ENCODE measurements at regions not wholly inside any gene's neighbourhood (a gene's known extent, or its start where the extent isn't known, plus 50 kb on each side); places are given as distances from the start of the nearest gene placed in this dataset.

DNA sequence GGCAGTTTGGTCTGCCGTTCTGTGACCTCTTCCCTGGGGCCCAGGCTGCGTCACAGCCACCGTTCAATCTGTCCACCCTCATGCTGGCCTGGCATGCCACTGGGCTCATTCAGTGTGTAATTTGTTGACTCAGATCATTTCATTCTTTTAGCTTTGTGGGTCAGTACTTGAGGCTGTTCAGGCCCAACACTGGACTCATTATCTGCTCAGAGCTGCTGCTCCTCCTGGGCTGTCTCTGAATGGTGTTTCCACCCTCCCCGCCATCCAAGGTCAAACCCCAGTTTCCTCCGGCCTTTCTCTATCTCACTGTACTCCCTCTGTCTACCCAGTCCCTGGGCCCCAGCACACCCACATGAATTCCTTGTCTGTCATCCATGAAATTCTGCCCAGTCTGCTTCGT, 152.4 kb upstream of the NCK2 start:
- DNase-seq = no peak

DNA sequence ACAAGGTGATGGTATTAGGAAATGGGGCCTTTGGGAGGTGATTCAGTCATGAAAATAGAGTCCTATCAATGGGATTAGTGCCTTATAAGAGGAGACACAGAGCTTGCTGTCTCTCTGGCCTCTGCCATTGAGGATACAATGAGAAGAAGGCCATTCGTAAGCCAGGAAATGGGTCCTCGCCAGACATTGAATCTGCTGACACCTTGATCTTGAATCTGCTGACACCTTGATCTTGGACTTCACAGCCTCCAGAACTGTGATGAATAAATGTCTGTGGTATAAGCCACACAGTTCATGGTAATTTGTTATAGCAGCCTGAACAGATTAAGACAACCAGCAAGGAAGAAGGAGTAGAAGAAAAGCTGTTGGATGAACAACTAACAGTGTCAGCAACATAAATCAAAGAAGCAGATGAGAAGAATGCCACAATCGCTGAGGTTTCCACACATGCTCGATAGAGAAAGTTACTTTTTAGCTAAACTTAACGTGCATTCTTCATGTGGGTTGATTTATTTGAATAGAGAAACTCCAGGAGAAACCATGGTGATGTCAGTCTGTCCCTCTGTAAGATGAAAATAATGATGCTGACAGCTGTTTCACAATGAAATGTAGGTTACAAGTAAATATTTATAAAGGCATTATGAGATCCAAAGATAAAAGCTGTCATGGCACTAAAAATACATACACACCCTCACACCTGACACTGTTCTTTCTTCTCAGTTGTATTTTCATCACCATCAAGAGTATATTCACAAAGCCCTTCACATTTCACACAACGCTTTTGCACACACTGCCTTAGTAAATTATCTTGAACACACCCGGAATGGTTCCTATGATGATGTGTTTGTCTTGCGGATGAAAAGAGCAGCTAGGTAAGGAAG, 153.7 kb upstream of the NCK2 start:
- DNase-seq = no peak

DNA sequence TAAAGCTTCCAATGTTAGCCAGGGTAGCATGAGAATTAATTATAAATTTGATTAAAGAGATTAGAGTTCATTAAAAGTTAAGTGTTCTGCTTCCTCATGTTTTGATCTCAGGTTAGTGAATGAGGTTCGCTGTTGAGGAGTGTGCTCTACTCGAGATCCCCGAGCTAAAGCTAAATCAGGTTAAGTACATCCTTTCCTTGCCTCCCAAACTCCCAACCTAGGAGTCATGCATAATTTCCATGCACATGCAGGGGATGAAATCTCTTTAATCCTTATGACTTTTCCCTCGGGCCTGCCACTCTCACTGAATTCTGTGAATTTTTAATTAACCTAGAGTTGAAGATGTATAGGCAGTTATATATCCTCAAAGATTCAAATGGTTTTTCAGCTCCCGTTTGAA, 156.1 kb upstream of the NCK2 start:
- no peak for DNase-seq

DNA sequence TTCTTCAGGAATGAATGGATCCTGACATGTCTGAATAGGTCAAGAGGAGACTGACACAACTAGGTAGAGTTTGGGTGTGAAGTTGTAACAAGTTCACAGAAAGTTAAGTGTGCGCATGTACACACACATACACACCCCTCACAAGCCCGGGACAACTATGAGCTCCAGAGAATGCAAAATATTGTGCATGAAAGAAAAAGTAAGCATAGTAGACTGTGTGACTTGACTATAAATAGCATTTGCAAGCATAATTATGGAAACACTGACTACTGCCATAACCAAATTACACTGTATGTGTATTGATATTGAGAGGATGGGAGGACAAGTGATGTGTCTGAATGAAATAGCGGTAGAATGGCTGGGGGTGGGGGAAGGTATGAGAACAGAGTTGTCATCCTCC, 157.1 kb upstream of the NCK2 start:
- no peak for DNase-seq

DNA sequence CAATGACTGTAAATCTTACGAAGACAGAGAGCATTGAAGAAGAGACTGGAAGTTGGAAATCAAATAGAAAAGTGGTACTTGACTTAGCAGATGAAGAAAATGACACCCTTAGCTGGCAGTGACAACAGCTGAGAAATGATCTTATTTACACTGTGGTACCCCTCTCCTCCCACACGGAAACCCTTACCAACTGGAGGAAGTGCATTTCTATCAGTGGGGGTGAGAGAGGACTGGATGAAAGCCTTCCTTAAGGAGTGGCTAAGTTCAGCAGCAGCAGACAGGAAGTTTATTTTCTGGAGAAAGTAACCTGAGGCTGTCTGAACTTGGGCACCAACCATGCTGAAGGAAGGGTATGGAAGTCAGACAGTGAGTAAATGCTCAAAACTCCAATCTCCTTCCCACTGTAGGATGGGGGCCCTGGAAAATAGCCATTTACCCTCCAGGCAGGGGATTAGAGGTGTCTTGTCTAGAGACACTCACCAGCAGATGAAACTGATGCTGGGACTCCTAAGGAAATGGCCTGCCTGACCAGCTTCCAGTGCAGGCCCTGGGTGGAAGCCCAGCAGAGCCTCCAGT, 160.2 kb upstream of the NCK2 start:
- DNase-seq = no peak

DNA sequence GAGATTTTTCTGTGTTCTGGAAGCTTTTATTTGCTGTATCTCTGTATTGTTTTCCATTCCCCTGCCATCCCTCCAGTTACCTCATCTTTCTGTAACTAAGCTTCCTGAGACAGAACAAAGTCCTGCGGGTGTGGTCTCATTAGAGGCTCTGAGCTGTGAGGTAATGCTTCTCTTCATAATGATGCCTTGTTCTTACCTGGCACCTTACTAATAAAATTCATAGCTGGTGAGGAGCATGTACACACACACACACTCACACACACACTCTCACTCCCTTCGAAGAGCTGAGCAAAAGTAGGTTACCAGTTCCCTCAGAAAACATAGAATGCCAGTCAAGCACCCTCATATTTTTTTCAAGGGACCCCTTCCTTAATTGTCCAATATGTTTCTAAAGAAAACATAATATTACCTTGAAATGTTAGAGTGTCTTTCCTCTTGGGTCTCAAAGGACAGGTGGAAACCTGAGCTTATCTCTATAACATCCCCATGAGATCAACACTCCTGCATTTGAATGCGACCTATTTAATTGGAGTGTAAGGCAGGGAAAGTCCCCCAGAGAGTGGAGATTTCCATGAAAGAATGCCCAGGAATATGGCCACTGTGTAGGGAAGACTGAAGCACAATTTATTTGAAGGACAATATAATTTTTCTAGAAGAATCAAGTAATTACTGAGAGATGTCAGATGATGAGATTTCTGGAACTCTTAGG, 161.6 kb upstream of the NCK2 start:
- DNase-seq = no peak

DNA sequence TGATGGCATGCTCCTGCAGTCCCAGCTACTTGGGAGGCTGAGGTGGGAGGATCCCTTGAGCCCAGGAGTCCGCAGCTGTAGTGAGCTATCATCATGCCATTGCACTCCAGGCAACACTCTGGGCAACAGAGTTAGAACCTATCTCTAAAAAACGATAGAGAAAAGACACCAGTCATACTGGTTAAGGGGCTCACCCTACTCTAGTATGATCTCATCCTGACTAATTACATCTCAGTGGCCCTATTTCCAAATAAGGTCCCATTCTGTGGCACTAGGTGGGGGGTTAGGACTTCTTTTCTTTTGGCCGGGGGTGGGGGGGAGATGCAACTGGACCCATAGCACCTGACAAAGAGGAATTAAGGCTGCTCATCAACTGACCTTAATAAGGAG, 163.2 kb upstream of the NCK2 start:
- DNase-seq = no peak

DNA sequence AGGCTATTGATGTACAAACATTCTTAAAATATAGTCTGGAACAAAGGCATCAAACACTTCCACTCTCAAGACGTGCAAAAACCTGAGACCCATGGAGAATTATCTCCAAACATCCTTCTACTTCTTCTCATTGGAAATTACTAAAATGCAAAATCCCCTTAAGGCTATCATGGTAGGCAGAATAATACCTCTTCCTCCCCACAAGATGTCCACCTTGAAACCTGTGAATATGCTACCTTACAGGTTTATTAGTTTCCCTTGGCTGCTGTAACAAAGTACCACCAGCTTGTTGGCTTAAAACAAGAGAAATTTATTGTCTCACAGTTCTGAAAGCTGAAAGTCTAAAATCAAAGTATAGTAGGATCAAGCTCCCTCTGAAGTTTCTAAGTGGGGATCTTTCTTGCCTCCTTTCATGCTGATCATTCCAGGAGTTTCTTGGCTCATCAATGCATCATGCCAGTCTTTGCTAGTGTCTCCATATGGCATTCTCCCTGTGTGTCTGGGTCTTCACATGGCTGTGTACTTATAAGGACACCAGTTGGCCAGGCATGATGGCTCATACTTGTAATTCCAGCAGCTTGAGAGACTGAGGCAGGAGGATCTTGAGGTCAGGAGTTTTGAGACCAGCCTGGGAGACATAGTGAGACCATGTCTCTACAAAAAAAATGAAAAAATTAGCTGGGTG, 163.7 kb upstream of the NCK2 start:
- DNase-seq = no peak

DNA sequence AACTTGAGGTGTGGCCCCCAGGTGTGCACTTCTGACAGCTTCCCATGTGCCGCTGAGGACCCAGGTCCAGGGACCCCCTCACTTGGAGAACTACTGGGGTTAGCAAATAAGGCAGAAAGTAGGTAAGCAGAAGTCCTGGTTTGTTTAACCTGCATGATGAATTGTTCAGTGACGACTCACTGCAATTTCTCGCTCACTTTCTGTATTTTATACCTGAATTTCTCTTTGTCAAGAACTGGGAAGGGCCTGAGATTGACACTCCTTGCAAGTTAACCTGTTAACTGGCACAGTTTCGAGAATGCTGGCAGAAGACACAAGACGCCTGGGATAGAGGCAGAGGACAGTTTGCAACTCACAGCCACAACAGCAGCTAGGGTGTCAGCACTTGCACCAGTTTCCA, 164.5 kb upstream of the NCK2 start:
- no peak for DNase-seq

DNA sequence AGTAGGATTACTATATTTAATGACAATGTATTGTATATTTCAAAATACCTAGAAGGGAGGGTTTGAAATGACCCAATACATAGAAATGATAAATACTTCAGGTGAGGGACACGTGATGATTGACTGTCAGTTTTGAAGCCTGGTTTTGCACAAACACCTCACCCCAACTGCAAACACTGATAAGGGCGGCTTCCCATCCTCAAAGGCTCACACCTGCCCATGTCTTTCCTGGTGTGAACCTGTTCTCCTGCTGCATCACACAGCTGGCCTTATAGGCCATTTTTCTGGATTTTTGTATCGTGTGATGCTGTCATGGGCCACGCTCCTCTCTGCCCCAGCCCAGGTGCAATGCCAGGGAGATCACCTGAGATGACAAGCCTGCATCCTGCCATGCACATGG, 166.5 kb upstream of the NCK2 start:
- DNase-seq = no peak

DNA sequence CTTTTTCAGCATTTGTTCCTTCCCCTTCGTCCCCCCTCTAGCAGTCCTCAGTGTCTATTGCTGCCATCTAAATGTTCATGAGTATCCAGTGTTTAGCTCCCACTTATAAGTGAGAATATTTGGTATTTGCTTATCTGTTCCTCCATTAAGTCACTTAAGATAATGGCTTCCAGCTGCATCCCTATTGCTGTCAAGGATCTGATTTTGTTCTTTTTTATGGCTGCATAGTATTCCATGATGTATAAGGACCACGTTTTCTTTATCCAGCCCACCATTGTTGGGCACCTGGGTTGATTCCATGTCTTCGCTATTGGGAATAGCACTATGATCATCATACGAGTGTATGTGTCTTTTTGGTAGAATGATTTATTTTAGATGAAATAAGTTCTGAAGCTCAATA, 166.9 kb upstream of the NCK2 start:
- DNase-seq = no peak

DNA sequence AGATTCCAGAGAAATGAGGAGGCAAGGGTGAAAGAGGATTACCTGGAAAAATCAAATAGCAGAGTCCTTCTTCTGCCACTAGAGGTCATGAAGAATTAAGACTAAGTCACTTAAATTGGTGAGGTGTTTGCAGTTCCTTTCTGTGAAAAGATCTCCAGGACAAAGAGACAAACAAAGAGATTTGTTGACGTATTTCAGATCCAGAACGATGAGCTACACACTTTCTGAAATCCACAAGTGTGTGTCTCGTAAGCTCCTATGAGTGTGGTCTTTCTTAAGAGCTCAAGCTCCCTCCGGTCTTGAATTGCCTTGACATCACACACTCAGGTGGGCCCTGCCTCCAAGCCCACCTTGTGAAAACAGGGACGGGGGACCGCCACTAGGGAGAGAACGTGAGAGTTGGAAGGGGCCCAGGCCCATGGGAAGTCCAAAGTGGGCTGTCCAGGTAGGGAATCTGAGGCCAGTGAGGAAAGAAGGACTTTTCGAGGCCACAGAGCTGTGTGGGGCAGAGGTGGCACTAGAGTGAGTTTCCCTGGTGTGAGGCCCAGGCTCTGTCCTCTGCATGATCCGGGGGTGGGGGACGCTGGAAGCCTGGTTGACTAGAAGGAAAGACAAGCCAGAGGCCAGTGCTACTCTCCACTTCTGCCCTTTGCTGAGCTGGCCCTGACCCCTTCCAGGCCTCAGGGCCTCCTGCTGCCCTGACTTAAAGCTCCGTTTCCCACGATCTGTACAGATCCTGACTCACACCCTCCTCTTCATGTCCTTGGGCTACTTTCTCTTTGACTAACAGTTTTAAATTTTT, 168.1 kb upstream of the NCK2 start:
- peak; percentile 13 for DNase-seq

DNA sequence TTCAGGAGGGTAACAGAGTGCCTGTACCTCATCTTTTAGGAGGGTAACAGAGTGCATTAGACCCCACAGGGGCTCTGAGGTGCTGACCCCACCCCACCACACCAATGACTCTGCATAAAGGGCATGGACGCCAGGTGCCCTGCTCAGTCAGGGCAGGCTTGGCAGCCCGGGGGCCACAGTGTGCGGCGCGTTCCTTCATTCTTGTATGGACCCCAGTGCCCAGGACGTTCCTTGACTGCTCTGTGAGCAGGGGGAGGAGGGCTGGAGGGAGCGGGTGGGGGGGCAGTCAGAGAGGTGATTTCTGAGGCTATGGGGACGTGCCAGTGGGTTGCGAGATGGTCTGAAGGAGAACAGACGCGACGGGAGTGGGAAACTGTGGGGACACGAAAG, 168.7 kb upstream of the NCK2 start:
- no peak for DNase-seq

DNA sequence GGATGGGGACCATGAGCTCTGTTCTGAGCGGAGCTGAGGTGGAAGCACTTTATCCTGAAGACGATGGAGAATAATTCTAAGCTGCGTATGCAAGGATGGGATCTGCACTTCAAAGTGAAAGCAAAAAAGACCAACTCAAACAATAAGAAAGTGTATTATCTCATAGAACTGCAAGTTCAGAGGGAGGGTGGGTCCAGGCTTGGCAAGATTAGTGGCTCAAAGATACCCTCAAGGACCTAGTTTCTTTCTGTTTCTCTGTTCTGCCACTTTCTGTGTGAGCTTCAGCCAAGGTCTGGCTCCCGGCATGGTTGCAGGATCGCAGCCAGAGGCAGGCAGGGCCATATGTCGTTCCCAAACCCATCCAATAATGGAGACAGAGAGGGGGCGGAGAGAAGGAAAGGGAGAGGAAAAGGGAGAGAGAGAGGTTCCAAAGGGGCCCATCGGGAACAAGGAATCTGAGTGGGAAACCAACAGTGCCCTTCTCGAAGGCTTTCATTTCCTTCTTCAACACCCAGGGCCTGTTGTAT, 169.2 kb upstream of the NCK2 start:
- no peak for DNase-seq

DNA sequence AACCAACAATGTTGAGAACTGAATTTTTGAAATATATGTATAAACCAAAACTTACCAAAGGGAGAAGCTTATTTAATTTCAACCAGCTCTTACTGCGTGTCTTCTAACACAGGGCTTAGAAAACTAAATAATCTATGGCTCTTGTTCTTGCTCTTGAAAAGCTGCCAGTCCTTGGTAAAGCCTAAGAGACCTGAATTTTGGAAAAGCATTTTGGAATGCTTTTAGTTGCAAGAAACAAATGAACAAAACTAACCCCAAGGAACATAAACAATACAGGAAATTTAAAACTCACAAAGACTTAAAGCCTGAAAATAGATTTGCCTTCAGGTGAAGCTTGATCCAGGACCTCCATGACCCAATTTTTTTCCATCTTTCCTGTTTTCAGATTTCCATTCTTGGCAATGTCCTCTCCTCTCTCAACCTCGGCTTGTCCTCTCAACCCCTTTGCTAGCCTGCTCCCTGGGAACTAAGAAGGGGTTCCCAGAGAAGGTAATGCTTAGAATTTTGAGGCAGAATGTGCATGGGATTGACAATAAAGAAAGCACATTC, 169.8 kb upstream of the NCK2 start:
- DNase-seq = no peak

DNA sequence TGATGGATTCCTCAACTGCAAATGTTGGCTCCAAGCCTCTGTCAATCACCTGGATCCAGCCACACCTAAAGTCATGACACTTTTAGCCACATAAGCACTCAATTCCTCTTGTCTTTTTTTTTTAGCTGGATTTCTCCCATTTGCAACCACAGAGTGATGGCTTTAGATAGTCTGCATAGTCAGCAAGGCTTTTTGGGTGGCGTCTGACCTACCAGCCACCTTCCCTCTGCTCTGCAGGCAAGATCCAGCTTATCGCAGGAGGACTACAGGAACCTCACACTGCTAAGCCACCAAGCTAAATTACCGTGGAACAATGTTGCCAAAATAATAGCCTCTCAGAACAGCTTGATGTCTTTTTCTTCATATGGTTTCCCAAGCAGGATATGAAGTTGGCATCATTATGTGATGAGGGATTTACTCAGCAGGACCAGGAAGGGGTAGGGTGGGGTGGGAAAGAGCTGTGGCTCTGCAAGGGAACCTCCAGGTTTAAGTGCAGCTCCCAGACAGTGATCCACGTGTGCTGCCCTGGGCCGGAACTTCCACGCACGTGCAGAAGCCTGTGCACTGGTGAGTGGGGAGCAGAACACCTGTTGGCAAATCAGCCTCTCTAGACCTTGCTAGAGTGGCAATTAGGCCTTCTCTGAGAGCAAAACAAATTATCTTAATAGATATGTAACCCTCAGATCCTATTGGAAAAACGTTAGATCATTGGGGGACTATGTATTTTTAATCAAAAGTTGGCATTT, 170.6 kb upstream of the NCK2 start:
- peak; percentile 50 for DNase-seq

DNA sequence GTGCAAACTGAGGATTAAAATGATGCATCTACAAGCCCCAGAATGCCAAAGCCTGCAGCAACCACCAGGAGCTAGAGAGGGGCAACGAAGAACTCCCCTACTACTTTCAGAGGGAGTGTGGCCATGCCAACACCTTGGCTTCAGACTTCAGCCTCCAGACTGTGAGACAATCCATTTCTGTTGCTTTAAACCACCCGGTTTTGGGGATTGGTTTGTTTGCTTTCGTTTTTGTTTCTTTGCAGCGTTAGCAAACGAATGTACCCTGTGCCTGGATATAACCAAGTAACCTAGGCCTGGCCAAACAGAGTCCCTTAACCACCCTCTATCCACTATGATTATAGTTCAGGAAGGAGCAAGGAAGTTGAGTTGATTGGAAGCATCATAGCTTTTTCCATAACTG, 171.2 kb upstream of the NCK2 start:
- DNase-seq = no peak

DNA sequence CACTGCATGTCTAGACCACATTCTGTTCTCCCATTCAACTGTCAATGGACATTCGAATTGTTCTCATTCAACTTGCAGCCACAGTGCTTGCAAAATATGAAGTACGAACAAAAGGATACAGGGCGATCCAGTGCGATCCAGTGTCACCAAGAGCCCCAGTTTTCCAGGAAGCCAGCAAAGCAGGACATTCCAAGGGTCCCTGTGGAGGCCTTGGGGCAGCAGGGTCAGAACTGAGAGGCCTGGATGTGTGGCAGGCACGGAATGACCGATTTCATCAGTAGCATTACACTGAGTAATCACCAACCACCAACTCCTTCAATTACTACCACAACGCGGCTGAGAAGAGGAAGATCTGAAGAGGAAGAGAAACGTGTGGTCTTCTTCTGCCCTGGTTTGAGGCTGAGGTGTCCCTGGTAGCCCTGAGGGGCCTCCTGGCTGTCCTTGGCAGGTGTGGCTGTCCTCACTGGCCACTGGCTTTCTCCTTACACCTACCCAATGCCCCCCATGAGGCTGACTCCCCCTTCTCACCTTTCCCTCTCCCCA, 172.7 kb upstream of the FHL2 start:
- no peak for DNase-seq

DNA sequence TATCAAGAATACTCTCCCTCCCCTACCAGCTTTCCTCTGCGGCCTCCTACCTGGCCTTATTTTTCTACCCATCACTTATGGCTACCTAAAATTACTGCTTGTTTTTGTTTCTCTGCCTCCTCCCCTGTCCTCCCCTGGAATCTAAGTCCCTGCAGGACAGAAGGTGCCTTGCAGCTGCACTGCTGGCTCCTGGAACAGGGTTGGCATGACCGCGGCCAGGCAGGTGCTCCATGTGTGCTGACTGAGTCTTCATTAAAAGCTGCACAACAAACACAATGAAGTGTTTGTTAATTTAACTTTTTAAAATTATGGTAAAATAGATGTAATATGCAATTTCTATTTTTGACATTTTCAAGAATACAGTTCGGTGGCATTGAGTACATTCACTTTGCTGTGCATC, 171.9 kb upstream of the FHL2 start:
- no peak for DNase-seq

DNA sequence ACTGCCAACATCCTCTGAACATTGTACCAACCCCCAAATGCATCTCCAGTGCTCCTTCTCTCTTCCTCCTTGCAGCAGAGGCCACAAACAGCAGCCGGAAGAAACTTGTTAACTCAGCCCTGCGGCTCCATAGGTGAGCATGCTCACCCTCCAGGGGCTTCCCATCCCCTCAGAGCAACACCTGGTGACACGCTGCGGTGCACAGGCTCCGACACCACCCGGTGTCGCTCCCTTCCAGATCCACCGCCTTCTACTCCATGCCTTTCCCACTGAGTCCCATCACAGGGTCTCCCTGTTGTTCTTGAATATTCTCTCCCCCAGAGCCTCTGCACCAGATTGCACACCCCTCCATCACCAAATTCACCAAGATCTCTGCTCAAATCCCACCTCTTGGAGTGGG, 171.5 kb upstream of the FHL2 start:
- DNase-seq = no peak

DNA sequence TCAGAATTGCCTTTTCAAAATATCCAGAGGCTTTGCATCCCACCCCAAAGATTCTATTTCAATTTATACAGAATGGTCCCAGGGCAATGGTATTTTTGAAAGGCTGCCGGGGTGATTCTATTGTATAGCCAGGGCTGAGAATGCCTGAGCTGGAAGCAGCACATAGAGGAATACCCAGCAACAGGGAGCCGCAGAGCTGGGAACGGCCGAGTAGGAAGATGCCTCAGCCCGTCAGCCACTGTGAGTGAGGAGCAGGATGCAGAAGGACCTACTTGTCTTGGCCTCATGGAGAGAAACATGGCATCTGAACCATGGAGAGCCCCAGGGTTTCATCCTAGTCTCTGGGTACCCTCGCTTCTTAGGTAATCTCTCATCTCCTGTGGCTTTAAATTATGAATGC, 170.8 kb upstream of the FHL2 start:
- DNase-seq = no peak
